Mucosa of rectum (tissue), 2 donors: ENCODE measurements at regions not wholly inside any gene's neighbourhood (a gene's known extent, or its start where the extent isn't known, plus 50 kb on each side); places are given as distances from the start of the nearest gene placed in this dataset.
A peak's percentile ranks its signal among the peaks of the same experiment; 100 is the strongest.
"Not testable (repeated sequence)": the region's sequence is repeated elsewhere in the genome, so short reads cannot be mapped to it uniquely, and the experiment has no call there.

Source experiments
- H3K27ac ChIP-seq, 2 donors: one replicate each; pipeline ENCODE4 v1.7.0; 2013; ENCODE audit warnings: inconsistent platforms in 2 of 2, low read depth in 2 of 2, low read length in 2 of 2
- H3K27me3 ChIP-seq, 2 donors: one replicate each; pipeline ENCODE4 v1.7.0; 2013; ENCODE audit warnings: low read length in 2 of 2; ENCODE audit not compliant: control insufficient read depth in 2 of 2, insufficient read depth in 2 of 2
- H3K36me3 ChIP-seq, 2 donors: one replicate each; pipeline ENCODE4 v1.7.0; 2013; ENCODE audit warnings: low read length in 2 of 2; ENCODE audit not compliant: control insufficient read depth in 2 of 2, insufficient read depth in 2 of 2
- H3K4me1 ChIP-seq, 2 donors: one replicate each; pipeline ENCODE4 v1.7.0; 2013; ENCODE audit warnings: low read length in 2 of 2, mild to moderate bottlenecking in 1 of 2; ENCODE audit not compliant: control insufficient read depth in 2 of 2, insufficient read depth in 2 of 2
- H3K4me3 ChIP-seq, 2 donors: one replicate each; pipeline ENCODE4 v1.7.0; 2013; ENCODE audit warnings: low read length in 2 of 2
- H3K9ac ChIP-seq, 2 donors: one replicate each; pipeline ENCODE4 v1.7.0; 2013; ENCODE audit warnings: low read length in 2 of 2, low read depth in 1 of 2, mild to moderate bottlenecking in 1 of 2
- H3K9me3 ChIP-seq, 2 donors: one replicate each; pipeline ENCODE4 v1.7.0; 2013; ENCODE audit warnings: low read length in 2 of 2; ENCODE audit not compliant: control insufficient read depth in 2 of 2
- donor health status: healthy.
- donor health status: Normal muscosa, but diverticular disease.

DNA sequence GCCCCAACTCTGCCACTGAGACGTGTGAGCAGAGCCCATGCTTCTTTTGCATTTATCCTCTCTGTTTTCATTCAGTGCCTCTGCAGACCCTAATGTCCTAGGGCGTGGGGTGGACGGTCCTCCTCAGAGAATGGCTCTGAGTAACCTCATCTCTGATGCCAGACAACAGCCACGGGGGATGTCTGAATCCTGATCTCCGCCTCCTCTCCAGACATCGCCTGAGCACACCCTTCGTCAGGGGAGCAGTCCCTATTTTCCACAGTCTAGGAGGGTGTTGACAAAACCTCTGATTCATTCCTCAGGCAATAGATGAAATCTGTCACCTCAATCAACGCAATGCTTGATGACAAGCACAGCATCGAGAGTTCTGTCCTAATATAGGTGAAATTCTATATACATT, 109.2 kb upstream of the DYRK2 start:
- Histone ChIP-seq H3K4me3 (no peak overlapping the region), H3K9ac (no peak overlapping the region), H3K4me1 (no peaks in the 10 kb centered on the region), H3K9me3 (no peaks in the 10 kb centered on the region), H3K36me3 (no peaks in the 10 kb centered on the region), H3K27me3 (no peaks in the 10 kb centered on the region), H3K27ac (no peak overlapping the region)

DNA sequence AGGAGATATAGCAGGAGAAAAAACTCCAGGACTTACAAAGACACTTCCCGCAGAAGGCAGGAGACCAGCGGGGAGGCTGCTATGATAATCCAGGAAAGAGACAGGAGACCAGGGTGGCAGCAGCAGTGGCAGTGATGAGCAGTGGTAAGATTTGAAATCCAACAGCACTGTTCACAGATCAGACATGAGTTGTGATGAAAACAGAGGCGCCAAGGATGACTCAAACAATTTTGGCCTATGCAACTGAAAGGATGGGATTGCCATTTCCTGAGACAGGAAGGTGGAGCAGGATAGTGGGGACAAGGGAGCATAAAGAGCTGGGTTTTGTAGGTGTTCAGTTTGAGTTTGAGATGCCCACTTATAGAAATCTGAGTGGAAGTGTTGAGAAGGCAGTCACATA, 108.6 kb upstream of the DYRK2 start:
- Histone ChIP-seq H3K9ac (no peak overlapping the region), H3K4me1 (no peaks in the 10 kb centered on the region), H3K9me3 (no peaks in the 10 kb centered on the region)

DNA sequence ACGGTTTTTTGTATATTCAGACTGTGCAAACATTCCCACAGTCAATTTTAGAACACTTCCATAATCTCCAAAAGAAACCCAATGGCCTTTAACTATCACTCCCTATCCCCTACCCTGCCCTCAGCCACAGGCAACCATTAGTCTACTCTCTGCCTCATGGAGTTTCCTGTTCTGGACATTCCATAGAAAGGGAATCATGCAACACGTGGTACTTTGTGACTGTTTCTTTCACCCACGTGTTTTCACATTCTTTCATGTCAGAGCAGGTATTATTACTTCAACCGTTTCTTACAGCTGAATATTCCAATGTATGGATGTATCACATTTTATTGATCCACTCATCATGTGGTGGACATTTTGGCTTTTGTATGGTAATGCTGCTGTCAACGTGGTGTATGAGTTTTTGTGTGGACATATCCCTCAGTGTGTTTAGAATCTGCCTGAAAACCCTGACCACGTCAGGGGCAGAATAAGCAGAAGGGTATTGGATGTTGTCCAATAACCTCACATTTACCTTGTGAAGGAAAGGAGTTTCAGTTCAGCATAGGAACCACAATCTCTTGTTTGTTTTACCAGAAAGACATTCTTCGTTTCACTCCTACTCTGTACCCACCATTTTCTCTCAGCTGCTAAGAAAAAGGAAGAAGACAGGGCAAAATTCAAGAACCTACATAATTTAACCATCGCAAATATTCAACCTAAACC, 107.5 kb upstream of the DYRK2 start:
- Histone ChIP-seq H3K4me3 (no peak overlapping the region), H3K27me3 (no peaks in the 10 kb centered on the region), H3K4me1 (no peaks in the 10 kb centered on the region), H3K9ac (no peak overlapping the region), H3K36me3 (no peaks in the 10 kb centered on the region), H3K9me3 (no peaks in the 10 kb centered on the region), H3K27ac (no peak overlapping the region)

More for the DNA sequence above, 108.6 kb upstream of the DYRK2 start:
- no peak overlapping the region for H3K27ac ChIP-seq
- no peak overlapping the region for H3K4me3 ChIP-seq
- no peaks in the 10 kb centered on the region for H3K27me3 ChIP-seq
- no peaks in the 10 kb centered on the region for H3K36me3 ChIP-seq

DNA sequence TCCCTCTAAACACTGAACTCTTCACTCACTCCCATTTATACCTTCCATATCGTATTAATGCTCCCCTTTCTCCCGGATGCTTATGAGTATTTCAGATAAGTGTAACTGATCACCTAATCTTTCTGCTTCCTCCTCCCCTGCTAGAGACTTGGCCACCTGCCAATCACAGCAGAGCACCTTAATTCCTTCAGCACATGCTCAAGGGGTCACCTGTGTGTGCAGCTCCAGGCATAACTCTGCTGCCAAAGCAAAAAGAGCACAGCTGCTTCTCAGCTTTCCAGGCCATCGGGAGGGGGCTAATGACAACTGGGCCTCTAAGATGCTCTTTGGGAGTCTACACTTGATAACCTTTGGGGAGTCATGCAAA, 106.9 kb upstream of the DYRK2 start:
- H3K4me1 ChIP-seq: no peaks in the 10 kb centered on the region
- H3K9ac ChIP-seq: no peak overlapping the region
- H3K36me3 ChIP-seq: no peaks in the 10 kb centered on the region
- H3K27ac ChIP-seq: no peak overlapping the region
- no peaks in the 10 kb centered on the region for H3K9me3 ChIP-seq
- no peak overlapping the region for H3K4me3 ChIP-seq
- H3K27me3 ChIP-seq: no peaks in the 10 kb centered on the region

DNA sequence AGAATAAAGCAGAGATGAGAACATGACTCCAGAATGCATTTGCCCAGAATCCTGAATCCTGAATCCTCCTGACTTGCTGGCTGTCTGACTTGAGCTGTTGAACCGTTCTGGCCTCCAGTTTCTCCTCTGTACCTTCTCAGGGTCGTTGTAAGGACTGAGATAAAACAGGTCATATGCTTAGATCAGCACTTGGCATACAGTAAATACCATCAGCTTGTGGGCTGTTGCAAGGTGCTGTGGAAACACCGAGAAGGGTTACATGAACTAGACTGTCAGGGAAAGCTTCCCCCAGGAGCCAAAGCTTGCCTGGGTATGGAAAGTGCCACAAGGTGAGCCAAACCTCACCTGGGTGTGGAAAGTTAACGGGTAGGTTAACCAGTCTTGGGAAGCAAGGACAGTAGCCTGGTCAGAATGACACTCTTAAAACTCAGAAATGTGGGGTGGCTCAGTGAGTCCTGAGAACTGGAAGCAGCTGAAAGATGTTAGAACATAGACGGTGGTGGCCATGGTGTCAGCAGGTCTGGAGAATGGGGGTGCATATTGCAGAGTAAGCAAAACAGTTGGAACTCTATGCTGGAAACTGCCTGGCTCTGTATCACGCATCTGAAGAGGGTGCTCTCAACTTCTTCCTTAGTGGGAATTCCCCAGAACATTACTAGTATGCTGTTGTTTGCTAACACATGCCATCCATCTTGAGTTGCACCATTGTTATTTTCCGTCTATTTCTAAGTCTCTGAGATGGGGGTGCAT, 105.3 kb upstream of the DYRK2 start:
- H3K4me1 ChIP-seq: peaks cover 0 to 4% of the 10 kb centered on the region in 2 donors
- no peak overlapping the region for H3K27ac ChIP-seq
- no peak overlapping the region for H3K4me3 ChIP-seq
- H3K36me3 ChIP-seq: no peaks in the 10 kb centered on the region
- no peak overlapping the region for H3K9ac ChIP-seq
- no peaks in the 10 kb centered on the region for H3K27me3 ChIP-seq
- no peaks in the 10 kb centered on the region for H3K9me3 ChIP-seq

DNA sequence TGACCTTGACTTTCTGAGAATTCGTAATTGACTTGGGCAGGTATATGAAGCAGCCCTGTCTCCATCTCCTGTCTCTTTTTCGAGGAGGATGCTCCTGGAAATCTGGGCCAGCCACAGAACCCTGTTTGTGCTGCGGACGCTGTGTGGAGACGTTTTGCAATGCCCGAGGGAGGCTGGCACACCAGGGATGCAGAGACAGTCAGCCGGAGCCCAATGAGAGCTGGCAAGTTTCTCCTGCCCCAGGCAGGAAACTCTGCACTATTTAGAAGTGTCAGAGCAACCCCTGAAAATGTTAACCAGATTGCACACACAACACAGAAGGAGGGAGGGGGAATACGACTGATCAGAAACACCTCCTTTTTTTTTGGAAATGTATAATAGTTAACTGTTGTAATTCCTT, 103.2 kb upstream of the DYRK2 start:
- Histone ChIP-seq H3K36me3 (no peaks in the 10 kb centered on the region), H3K4me1 (peaks cover 0 to 4% of the 10 kb centered on the region in 2 donors), H3K27me3 (no peaks in the 10 kb centered on the region), H3K4me3 (no peak overlapping the region), H3K27ac (no peak overlapping the region), H3K9me3 (no peaks in the 10 kb centered on the region), H3K9ac (no peak overlapping the region)

DNA sequence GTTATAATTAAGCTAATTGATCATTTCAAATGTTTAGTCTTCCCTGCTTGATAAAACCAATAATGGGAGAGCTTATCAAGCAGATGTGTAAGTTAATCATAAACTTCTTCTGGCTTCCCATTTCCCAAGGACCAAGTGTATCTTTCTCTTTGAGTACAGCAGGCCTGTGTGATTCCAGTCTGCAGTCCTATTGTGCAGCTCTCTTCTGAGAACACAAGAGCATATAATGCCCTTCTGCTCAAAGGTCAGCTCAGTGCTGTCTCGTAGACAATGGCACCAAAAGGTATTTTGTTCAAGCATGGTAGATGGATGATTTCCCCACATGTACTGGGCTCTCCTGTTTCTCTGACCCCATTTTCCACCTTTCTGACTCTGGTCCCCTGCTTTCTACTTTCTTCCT, 101.8 kb upstream of the DYRK2 start:
- no peak overlapping the region for H3K27ac ChIP-seq

DNA sequence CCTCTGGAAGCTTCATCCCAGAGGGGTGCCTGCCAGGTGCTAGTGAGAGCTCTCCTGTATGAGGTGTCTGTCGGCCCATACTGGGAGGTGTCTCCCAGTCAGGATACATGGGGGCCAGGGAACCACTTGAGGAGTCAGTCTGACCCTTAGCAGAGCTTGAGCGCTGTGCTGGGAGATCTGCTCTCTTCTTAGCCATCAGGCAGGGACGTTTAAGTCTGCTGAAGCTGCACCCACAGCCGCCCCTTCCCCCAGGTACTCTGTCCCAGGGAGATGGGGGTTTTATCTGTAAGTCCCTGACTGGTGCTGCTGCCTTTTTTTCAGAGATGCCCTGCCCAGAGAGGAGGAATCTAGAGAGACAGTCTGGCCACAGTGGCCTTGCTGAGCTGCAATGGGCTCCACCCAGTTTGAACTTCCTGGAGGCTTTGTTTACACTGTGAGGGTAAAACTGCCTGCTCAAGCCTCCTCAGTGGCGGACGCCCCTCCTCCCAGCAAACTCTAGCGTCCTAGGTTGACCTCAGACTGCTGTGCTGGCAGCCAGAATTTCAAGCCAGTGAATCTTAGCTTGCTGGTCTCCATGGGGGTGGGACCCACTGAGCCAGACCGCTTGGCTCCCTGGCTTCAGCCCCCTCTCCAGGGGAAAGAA, 93.3 kb upstream of the DYRK2 start:
- H3K9ac ChIP-seq, H3K4me3 ChIP-seq, H3K36me3 ChIP-seq, H3K27me3 ChIP-seq, H3K9me3 ChIP-seq: not testable (repeated sequence)
- Histone ChIP-seq H3K4me1 (peaks cover 5 to 11% of the 10 kb centered on the region in 2 donors), H3K27ac (peak overlapping the region; percentile 52 to 58)

More for the DNA sequence above, 101.8 kb upstream of the DYRK2 start:
- H3K36me3 ChIP-seq: no peaks in the 10 kb centered on the region
- no peaks in the 10 kb centered on the region for H3K9me3 ChIP-seq
- no peak overlapping the region for H3K4me3 ChIP-seq
- H3K4me1 ChIP-seq: peaks cover 0 to 4% of the 10 kb centered on the region in 2 donors
- no peak overlapping the region for H3K9ac ChIP-seq
- H3K27me3 ChIP-seq: no peaks in the 10 kb centered on the region

DNA sequence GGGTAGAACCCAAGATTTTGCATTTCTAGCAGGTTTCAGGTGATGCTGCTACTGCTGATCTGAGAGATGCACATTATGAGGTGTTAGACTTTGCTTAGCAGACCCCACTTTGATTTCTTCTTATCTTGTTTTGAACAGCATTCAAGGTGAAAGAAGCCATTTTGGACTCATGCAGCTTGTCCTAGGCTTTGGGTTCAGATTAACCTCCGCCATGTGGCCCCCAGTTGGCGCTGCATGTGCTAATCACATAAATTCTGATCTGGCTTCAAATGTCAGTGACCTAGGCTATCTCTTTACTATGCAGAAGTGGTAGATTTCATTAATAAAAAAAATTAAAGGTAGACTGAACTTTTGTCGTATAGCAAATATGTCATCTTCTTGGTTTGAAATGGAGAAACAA, 89.8 kb upstream of the DYRK2 start:
- Histone ChIP-seq H3K9ac (no peak overlapping the region), H3K4me3 (no peak overlapping the region), H3K36me3 (no peaks in the 10 kb centered on the region), H3K27me3 (no peaks in the 10 kb centered on the region), H3K27ac (no peak overlapping the region), H3K9me3 (peaks cover 0 to 2% of the 10 kb centered on the region in 2 donors), H3K4me1 (peaks cover 5 to 11% of the 10 kb centered on the region in 2 donors)

DNA sequence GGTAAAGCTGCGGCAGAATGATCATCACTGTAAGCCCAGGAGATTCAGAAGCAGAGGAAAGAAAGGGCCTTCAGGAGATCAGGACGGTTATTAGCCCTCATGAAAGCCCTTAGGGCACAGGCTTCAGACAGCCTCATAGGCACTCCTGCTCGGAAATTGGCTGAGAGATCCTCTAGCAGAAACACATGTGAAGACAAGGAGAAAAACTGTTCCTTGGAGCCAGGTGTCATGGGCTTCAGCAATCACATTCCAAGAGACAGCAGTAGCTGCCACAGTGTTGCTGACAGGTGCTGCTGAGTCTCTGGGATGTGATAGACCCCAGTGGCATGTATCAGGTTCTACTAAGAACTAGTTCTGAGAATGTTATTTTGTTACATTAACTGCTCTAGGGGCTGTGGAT, 88.8 kb upstream of the DYRK2 start:
- Histone ChIP-seq H3K27me3 (no peaks in the 10 kb centered on the region), H3K9ac (no peak overlapping the region), H3K27ac (no peak overlapping the region), H3K4me3 (no peak overlapping the region), H3K36me3 (no peaks in the 10 kb centered on the region), H3K4me1 (peaks cover 5 to 11% of the 10 kb centered on the region in 2 donors), H3K9me3 (peaks cover 0 to 2% of the 10 kb centered on the region in 2 donors)
